ENCODE measurements at regions not wholly inside any gene's neighbourhood (a gene's known extent, or its start where the extent isn't known, plus 50 kb on each side); places are given as distances from the start of the nearest gene placed in this dataset.
A peak's percentile ranks its signal among the peaks of the same experiment; 100 is the strongest.

DNA sequence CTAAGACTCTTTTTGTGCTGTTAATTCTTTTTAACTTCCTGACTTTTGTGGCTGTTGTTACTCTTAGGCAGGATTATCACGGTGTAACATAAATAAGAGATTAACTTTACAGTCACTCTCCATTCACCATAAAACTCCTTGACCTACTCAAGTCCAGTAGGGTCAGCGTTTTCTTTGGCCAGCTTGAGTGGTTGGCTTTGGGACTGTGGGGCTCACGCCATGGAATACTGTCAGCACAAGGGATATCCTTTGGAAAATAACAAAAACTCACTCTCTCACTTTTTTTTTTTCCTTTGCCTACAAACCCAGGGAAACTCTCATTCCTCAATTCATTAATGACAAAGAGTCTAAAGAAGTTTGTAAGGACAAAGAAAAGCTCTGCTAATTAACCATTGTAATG, 89.4 kb upstream of the TLL1 start:
- H3K36me3 ChIP-seq (ENCODE audit: control insufficient read depth in 2 of 2, extremely low read depth in 1 of 2, insufficient read depth in 2 of 2, low read length in 2 of 2) = no peaks in the 10 kb centered on the region
- peak; percentile 40 for DNase-seq (ENCODE audit: low read depth, low spot score)
- no peak for TF ChIP-seq FOS (IDR thresholded peaks at IDR 0.05; ENCODE audit: borderline replicate concordance, insufficient read depth, low read length)
- no peak for TF ChIP-seq MYC (IDR thresholded peaks at IDR 0.05; ENCODE audit: low read depth, low read length)
- TF ChIP-seq JUN (IDR thresholded peaks at IDR 0.05; ENCODE audit: borderline replicate concordance, insufficient read depth, insufficient read length, low read depth) = no peak
- no peak for TF ChIP-seq MAX (IDR thresholded peaks at IDR 0.05; ENCODE audit: insufficient read depth, insufficient read length)
- TF ChIP-seq POLR2AphosphoS5 (IDR thresholded peaks at IDR 0.05; ENCODE audit: insufficient read depth, low read depth, low read length) = no peak
- no peak for TF ChIP-seq POLR2A (IDR thresholded peaks at IDR 0.05; ENCODE audit: low read depth, low read length)
- TF ChIP-seq, protein P1, sequence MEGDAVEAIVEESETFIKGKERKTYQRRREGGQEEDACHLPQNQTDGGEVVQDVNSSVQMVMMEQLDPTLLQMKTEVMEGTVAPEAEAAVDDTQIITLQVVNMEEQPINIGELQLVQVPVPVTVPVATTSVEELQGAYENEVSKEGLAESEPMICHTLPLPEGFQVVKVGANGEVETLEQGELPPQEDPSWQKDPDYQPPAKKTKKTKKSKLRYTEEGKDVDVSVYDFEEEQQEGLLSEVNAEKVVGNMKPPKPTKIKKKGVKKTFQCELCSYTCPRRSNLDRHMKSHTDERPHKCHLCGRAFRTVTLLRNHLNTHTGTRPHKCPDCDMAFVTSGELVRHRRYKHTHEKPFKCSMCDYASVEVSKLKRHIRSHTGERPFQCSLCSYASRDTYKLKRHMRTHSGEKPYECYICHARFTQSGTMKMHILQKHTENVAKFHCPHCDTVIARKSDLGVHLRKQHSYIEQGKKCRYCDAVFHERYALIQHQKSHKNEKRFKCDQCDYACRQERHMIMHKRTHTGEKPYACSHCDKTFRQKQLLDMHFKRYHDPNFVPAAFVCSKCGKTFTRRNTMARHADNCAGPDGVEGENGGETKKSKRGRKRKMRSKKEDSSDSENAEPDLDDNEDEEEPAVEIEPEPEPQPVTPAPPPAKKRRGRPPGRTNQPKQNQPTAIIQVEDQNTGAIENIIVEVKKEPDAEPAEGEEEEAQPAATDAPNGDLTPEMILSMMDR (IDR thresholded peaks at IDR 0.05; ENCODE audit: extremely low read depth in 1 of 2, insufficient read depth in 1 of 2, low read depth in 1 of 2, low read length in 2 of 2) = no peak
- no peak for TF ChIP-seq GATA2 (IDR thresholded peaks at IDR 0.05; ENCODE audit: insufficient read depth, insufficient read length, low read depth, low read length)
- TF ChIP-seq EZH2 (IDR thresholded peaks at IDR 0.05; ENCODE audit: borderline replicate concordance, low read depth, low read length, severe bottlenecking) = no peak
- FAIRE-seq = no peak
- H3K4me3 ChIP-seq (replicated peaks in 1 of 3; ENCODE audit: insufficient read depth in 1 of 3, low read depth in 1 of 3, low read length in 3 of 3) = no peak overlapping the region
- no peak overlapping the region for H3K4me2 ChIP-seq (ENCODE audit: insufficient read depth, low read length)
- no peaks in the 10 kb centered on the region for H3K9me1 ChIP-seq (replicated peaks; ENCODE audit: control insufficient read depth, extremely low read depth, insufficient read depth, low read length)
- no peak overlapping the region for H3K27ac ChIP-seq (ENCODE audit: insufficient read depth, low read depth, low read length)
- no peaks in the 10 kb centered on the region for H3K9me3 ChIP-seq (replicated peaks; ENCODE audit: control insufficient read depth, insufficient read depth, low read length)
- BruUV-seq (replicated peaks) = no TSS peak
- no peaks in the 10 kb centered on the region for H4K20me1 ChIP-seq (replicated peaks; ENCODE audit: control insufficient read depth, extremely low read depth, insufficient read depth, low read length)
- ChIA-PET POLR2A (interaction anchor here (0.6 kb wide), 1 partner anchor 85 kb away, joined by 3 read pairs; no protein-coding TSS in a partner anchor), CTCF (interaction anchor here (1.4 kb wide), 1 partner anchor 17 kb away, joined by 3 read pairs; no protein-coding TSS in a partner anchor)
- dilution Hi-C loops (cut with MboI; ENCODE audit: extremely low pct_ligation_motif_present, low sequenced_read_pairs) = no loop called here
- no peak overlapping the region for H3K9ac ChIP-seq (replicated peaks; ENCODE audit: extremely low read depth, insufficient read depth, low read length)
- H3K4me1 ChIP-seq (ENCODE audit: control insufficient read depth, extremely low read depth, insufficient read depth, low read length) = no peaks in the 10 kb centered on the region
- H3K79me2 ChIP-seq (ENCODE audit: control insufficient read depth, insufficient read depth, low read length) = no peaks in the 10 kb centered on the region
- peak overlapping the region; percentile 33 for H2AFZ ChIP-seq (ENCODE audit: low read depth, low read length)
- intact Hi-C loops (cut with micrococcal nuclease) = no loop called here
- H3K27me3 ChIP-seq (ENCODE audit: control insufficient read depth in 2 of 2, insufficient read depth in 2 of 2, low read length in 2 of 2) = no peaks in the 10 kb centered on the region
